HFF-Myc (cell line): ENCODE measurements at regions not wholly inside any gene's neighbourhood (a gene's known extent, or its start where the extent isn't known, plus 50 kb on each side); places are given as distances from the start of the nearest gene placed in this dataset.
A peak's percentile ranks its signal among the peaks of the same experiment; 100 is the strongest.

Experiments used
- DNase-seq: peaks from one replicate; pipeline ENCODE4 v3.0.0-alpha.2; 2011; ENCODE audit warnings: low read depth; ENCODE audit errors: extremely low read depth
- H3K4me3 ChIP-seq: replicated peaks from 2 replicates; pipeline ENCODE4 v1.5.1; 2011; ENCODE audit warnings: low read depth, mild to moderate bottlenecking, control low read depth, low read length
- CTCF ChIP-seq: IDR thresholded peaks from 2 replicates; pipeline ENCODE4 v1.5.1; 2012; ENCODE audit warnings: mild to moderate bottlenecking, low read depth, low read length, control low read depth; ENCODE audit errors: missing control alignments

DNA sequence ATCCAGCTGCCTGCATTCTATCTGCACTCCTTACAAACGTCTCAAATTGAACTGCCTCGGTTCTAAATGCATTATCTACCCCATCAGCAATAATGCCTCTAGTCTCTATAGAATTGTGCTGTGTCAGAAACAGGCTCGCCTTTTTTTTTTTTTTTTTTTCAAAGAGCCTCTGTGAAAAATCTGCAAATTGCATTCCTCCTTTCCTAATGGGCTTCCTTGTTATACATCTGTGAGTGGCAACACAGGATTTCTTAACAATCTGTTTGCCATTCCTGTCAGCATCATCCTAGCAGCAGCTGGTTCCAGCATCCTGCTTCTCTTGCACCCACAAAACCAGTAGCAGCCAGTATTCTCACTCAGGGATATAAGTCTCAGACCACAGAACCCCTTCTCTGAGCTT, 413.5 kb upstream of the SEMA3D start:
- TF ChIP-seq CTCF: no peak
- H3K4me3 ChIP-seq: no peak overlapping the region
- DNase-seq: peak; percentile 24

GRCh38 chr7:85596827-85597226, 410.0 kb upstream of the SEMA3D start:
- no peak overlapping the region for H3K4me3 ChIP-seq
- TF ChIP-seq CTCF: no peak
- no peak for DNase-seq

- no peak for DNase-seq
- H3K4me3 ChIP-seq: no peak overlapping the region
- no peak for TF ChIP-seq CTCF
Measured at GRCh38 chr7:85595750-85596178, 408.9 kb upstream of the SEMA3D start.

DNA sequence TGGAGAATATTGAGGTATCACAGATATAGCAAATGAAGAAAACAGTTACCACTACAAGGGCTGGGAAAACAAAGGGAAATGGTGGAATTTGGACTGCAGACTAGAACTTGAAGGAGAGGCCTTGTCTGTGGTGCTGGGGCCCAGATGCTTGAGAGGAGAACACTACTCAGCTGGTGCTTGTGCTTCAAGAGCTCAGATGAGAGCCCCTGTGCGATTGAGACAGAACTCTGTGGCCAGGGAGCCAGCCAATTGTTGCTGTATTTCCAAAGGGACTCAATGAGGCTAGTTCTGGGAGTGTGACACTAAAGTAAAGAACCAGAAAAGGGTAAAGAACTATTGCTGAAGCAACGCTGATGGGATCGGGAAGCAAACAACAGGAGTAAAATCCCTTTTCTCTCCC, 406.5 kb upstream of the SEMA3D start:
- no peak for DNase-seq
- TF ChIP-seq CTCF: no peak
- no peak overlapping the region for H3K4me3 ChIP-seq

- DNase-seq: no peak
- no peak overlapping the region for H3K4me3 ChIP-seq
- TF ChIP-seq CTCF: no peak
Measured at GRCh38 chr7:85587785-85588184, 400.9 kb upstream of the SEMA3D start.

DNA sequence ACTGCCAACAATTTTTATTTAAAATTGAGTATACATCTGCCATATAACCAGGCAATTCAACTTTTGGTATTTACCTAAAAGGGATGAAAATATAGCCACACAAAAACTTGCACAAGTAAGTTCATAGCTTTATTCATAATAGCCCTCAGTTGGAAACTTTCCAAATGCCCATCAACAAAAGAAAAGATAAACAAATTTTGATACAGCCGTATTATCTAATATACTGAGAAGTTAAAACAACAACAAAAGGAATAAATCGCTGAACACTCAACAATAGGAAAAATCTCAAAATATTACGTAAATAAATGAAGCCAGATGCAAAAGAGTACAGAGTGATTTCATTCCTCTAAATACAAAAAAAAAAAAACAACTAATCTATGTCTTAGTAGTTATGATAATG, 399.2 kb upstream of the SEMA3D start:
- DNase-seq: no peak
- TF ChIP-seq CTCF: no peak

More for the DNA sequence above, 399.2 kb upstream of the SEMA3D start:
- no peak overlapping the region for H3K4me3 ChIP-seq
